ENCODE measurements at regions not wholly inside any gene's neighbourhood (a gene's known extent, or its start where the extent isn't known, plus 50 kb on each side); places are given as distances from the start of the nearest gene placed in this dataset.
A peak's percentile ranks its signal among the peaks of the same experiment; 100 is the strongest.
"Not testable (repeated sequence)": the region's sequence is repeated elsewhere in the genome, so short reads cannot be mapped to it uniquely, and the experiment has no call there.

DNA sequence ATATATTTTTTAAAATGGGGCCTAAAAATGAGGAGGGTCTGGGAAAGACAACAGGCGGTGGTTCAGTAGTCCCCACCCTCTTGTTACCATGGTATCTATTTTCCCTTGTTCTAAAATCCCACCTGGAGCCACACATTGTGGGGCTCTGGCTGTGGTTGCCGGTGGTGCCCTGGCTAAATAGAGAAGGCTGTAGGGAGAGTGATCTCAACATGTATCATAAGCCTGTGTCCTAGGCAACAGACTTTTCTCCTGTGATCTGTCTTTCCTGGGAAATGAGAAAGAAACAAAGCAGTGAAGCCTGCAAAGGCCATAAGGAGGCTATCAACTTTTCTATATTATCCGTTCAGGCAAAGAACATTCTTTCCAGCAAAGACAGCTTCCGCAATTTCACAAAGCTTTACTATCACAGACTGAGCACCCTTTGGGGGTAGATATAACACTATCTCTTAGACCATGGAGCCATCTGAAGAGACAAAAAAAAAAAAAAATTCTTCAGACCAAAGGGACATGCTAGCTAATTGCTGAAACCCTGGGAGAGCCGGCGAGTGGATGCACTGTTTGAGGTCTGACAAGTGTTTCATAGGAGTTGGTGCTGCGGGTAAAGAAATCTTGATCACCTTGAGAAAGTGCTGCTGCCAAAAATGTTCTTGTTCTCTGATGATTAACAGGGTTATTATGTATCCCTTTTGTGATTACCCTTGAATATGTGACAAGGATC lies 879.2 kb upstream of the DDX18 start:
- peak; percentile 7 for DNase-seq

DNA sequence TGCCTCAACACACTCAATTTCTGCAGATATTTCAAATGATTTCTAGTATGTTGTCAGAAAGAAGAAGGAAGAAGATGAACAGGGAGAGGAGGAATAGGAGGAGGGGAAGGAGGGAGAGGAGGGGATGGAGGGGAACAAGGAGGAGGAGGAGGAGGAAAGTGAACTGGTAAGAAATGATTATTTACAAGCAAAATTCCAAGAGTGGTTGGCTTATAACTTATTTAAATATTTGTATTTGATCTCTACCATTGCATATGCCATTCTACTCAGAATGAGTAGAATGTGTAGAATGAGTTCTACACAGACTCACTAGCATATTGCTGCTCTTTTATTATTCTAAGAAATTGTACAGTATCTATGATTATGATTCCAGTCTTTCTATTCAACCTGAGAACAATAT lies 866.2 kb upstream of the DDX18 start:
- DNase-seq = no peak

DNA sequence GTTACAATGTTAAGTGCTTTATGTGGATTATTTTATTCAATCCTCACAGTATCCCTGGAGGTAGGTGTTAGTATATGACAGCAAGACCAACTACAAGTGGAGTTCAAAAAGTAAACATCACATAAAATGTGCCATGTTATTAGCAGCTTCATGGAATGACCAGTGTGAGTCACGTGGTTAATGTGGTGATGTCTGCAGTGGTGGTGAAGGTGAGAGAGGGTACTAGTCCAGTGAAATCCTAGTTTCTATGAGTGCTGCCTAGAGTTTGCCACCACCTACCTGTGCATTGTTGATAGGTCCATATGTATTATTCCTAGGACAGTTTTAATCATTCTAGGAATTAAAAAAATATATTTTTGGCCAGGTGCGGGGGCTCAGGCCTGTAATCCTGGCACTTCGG lies 865.2 kb upstream of the DDX18 start:
- DNase-seq = no peak

DNA sequence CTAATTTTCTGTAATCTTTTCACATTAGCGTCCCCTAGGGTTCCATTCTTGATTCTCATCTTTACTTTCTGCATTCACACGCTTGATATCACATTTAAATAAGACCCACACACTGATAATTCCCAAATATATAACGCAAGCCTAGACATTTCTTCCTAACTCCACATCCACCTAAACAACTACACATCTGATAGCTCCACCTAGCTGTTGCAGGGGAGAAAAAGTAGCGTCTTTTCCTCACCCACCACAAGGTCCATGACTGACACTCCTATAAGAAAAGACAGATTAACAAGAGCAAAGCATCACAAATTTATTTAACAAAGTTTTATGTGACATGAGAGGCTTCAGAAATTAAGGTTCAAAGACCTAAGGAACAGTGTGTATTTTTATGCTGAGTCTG lies 862.2 kb upstream of the DDX18 start:
- no peak for DNase-seq

DNA sequence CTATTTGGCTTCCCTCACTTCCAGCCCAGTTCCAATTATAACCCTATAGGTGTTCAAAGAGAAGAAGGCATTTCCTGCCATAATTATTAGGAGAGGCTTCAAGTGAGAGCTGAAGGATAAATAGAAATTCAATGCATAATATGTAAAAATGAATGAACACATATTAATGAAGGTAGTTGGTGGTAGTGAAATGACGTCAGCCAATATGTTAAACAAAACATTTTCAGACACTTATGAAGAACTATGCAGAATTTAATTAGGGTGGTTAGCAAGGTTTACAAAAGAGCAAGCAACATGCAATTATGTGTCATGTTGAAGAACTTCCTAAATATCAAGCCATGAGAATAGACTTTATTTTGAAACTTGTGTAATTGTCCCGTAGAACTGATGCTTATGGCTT lies 858.8 kb upstream of the DDX18 start:
- DNase-seq = no peak

DNA sequence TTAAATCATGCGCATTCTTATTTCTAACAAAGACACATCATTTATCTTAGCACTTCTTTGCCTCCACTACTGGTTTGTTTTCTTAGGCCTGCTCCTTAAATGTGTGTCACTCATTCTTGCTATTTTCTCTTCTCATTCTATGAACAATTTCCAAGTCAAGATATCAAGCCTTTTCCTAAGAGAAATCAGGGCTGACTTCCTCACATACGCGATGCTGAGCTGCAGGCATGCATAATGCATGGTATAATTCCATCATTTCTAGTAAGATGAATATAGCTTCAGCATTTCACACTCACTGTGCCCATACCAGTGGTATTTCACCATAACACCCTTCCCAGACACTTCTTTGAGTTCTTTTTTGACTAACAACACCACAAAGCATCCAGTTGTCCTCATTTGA lies 838.9 kb upstream of the DDX18 start:
- DNase-seq = no peak

DNA sequence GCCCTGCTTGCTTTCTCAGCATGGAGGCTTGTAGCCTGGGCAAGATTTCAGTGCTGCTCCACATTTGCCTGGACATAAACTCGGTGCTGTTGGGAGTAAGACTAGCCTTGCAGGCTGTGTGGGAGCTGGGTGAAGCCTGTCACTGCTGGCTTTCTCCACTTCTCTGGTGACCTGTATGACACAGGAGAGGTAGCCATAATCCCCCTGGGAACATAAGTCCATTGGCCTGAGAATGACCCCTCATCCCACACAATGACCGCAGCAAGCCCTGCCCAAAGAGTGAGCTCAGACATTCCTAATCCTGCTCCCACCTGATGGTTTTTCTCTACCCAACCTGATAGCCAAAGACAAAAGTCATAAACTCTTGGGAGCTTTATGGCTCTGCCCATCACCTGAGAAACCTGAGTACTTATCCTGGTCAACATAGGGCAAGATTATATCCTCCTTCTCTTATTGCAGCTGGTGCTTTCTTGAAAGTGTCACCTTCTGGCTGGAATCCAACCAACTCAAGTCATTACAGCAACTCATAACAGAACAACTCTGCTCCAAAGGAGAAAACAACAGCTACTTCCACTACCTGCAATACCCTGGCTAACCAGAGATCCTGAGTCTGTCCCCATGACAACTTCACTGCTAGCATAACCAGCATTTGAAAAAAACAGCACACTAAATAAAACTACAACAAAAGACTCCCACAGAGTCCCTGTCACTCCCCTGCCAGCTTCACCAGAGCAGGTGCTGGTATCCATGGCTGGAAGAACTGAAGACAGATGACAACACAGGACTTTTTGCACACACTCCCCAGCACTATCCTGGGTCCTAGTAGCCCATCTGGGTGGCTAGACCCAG lies 834.4 kb upstream of the DDX18 start:
- no peak for DNase-seq

DNA sequence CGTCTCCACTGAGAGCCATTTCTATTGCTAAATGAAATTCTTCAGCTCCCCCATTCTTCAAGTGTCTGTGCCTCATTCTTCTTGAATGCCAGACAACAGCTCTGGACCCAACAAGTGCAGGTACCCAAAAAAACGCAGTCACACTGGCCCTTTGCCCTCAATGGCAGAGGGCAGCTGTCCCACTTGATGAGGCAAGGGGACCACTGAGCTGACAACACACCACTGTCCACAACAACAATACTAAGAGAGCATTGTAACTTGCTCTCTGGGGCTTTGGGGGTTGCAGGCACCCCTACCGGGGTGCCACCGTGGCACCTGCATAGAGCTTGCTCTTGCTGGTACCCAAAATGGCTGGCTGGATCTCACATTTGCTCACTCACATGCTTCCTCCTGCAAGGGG lies 827.0 kb upstream of the DDX18 start:
- no peak for DNase-seq

DNA sequence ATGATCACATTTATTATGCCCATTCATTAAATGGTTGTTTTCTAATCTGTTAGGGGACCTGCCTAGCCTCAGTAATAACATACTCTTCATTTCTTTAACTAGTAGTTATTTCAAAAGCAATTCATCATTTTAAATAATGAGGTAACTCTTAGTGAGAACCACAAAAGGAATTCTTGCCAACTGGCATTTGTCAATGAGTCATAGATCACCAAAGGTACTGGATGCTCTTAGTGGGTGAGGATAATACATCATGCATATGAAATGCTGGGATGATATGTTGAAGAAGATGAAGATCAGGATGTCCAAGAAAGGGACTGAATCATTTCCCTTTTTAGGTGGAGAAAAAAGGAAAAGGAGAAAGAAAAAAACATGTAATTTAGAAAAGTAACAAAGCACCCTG lies 826.2 kb upstream of the DDX18 start:
- no peak for DNase-seq

DNA sequence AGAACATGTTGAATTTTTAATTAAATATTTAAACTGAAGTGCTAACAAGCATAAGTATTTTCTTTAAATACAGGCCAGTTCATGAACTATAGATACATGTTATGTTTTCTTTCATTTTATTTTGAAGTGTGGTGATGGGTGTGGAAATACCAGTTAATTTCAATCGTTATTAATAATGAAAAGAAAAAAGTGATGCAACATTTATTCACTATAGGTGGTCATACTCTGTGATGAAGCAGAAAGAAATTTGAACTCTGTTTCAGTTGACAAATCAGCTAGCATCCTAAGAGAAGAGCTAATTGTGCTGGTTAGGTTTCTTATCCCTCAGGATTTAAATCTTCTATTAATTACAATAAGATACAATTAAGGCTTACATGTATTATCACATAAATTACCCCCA lies 795.1 kb upstream of the DDX18 start:
- no peak for DNase-seq

DNA sequence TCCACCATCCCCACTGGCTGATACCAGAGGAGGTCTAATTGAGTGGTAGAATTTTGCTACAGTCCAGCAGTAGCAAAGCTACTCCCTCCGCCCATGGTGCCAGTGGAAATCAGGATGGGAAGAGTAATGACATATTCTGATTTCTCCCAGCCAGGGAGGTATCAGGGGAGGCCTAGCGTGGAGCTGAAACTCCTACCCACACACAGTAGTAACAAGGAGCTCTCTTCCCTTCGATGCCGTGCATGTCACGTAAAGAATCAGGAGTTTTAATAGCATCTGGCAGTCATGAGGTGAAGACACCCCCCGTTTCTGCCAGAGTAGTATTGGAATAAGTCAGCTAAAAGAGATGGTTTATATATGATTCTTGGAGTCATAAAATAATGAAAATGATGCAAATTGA lies 786.8 kb upstream of the DDX18 start:
- no peak for DNase-seq

DNA sequence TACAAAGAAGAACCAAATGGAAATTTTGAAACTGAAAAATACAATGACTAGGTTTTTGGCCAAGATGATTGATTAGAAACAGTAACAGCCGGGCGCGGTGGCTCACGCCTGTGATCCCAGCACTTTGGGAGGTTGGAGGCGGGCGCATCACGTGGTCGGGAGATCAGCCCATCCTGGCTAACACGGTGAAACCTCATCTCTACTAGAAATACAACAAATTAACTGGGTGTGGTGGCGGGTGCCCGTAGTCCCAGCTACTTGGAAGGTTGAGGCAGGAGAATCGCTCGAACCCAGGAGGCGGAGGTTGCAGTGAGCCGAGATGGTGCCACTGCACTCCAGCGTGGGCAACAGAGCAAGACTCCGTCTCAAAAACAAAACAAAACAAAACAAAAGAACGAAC lies 785.8 kb upstream of the DDX18 start:
- not testable (repeated sequence) for DNase-seq

DNA sequence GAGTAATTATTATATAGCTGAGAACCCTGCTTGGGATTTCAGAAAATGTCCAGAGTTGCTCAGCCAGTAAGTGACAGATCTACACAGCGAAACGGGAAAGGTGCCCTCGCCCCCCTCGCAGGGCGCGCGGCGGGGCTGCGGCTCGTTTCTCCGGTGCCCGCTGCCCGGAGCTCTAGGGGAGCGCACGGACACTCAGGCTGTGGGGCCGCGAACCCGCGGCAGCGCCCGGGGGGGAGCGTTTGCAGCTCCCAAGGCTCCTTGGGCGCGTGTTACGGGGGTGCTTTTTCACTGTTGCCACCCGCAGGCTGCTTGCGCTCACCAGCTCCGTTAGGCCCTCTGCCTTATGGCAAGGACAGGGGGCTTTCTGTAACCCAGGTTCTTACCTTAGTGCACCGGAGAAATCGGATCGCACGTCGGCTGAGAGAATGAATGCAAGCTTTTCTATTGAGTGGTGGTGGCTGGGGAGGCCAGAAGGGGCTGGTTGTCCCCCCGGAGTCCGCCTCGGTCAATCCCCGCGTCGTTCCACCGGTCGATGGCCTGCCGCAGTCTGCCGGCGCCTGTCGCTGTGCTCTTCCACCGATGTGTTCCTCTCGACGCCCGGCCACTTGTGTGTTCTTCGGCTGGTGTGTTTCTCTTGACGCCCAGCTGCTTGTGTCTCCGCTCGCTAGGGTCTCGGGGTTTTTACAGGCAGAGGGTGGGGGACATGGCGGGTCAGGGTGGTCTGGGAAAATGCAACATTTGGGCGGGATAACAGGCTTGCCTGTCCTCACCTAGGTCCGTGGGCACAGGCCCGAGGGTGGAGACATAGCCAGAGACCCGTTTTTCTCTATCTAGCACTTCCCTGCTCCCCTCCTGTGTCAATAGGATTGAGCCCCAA lies 758.8 kb upstream of the DDX18 start:
- no peak for DNase-seq

DNA sequence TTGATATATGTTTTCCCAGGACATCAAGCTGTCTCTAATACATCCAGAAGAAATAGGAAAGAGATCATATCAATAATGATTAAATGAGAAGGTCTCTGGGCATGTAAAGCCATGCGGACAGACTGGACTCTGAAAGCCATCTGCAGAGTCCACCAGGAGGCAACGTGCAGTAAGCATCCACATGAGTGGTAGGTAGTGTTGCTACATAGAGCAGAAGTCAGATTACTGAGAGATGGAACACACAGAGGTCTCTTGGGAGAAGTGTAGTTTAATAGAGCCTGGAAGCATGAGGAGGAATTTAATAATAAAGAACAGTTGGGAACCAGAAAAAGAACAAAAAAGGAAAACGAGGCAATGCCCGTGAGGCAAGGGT lies 758.1 kb upstream of the DDX18 start:
- peak; percentile 4 for DNase-seq

DNA sequence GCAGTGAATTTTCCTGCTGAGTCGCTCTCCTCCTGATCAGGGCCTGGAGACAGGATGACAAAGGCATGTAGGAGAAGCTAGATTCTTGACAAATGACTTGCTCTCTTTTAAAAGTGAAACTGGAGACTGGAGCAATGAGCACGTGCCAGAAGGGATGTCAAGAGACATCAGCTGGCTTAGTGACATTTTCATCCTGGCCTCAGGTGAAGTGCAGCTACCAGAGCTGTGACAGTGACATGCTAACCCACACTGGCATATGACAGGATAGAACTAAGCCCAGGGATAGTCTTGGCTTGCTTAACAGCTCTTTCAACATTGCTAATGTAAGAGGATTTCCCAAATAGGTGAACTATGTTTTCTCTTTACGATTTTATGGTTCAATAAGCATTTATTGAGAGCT lies 757.5 kb upstream of the DDX18 start:
- DNase-seq = peak; percentile 2

DNA sequence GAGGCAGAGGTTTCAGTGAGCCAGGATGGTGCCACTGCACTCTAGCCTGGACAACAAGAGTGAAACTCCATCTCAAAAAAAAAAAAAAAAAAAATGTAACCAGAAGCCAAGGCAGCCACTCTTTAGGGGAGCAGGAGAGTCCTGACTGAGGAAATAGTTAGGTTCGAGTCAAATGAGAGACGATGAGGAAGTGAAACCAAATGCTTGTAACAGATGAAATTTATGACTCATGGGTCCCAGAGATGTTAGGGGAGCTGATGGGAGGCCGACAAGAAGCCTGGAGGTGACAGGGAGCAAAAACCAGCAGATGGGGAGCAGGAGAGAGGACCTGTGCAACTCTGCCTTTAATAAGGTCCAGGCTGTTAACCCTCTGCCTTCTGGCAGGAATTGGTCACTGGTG lies 756.1 kb upstream of the DDX18 start:
- DNase-seq = no peak

DNA sequence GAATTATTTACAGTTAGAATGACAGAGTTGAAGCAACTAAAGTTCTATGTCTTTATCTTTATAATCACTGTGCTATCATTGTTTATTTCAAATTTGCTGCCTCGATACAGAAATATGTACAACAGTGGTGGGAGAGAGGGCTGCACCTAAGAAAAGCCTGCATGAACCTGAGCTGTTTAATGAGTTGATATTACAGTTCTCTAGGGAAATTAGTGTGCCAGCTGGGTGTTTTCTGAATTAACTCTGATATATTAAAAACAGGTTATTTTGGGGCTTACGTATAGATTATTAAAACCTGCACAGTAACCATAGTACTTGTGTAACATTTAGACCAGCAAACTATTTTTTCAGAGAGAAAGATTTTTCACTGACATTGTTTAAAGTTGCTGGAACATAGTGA lies 750.5 kb upstream of the DDX18 start:
- no peak for DNase-seq

DNA sequence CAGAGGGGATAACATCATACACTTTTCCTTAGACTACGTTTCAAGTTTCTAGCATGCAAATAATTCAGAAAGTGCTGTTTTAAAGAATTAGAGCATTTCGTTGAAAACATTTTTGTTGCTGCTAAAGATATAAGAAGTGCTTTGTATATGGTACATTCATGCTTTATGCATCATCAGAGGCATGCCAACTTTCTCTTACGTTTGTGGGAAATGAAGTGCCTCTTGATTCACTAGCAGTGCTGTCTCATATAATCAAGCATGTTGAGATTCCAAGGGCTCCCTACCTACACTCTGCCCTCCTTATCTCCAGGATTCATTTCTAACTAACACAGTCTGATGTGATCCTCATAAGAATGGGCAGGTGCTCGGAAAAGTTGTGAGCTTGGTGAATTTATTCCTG lies 748.6 kb upstream of the DDX18 start:
- DNase-seq = no peak

DNA sequence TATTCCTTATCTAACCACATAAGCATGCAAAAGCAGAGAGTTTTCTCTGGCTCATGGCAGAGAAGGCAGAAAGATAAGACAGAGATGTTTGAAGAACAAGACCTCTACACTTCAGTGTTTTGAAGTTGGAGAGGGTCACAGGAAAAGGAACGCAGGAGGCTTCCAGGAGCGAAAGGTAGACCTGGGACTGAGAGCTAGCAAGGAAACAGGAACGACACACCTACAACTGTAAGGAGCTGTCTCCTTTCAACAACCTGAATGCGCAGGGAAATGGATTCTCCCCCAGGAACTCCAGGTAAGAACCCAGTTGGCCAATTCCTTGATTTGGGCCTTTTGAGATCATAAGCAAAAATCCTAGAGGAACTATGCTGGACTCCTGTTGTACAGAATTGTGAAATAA lies 746.6 kb upstream of the DDX18 start:
- DNase-seq = no peak

DNA sequence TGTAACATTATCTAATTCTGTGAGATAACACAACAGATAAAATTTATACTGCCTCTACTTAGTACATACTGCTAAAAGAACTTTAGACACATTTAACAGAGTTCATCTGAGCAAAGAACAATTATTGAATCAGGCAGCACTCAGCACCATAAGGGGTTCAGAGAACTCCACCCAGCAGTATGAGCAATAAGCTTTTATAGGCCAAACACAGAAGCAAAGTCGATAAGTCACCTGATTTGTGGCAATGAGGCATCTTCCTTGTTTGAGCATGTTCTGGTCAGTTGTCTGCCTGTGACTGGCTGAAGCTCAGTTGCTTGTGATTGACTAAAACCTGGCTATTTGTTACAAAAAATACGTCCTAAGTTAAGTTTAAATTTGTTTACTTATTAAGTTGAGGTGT lies 746.1 kb upstream of the DDX18 start:
- no peak for DNase-seq

DNA sequence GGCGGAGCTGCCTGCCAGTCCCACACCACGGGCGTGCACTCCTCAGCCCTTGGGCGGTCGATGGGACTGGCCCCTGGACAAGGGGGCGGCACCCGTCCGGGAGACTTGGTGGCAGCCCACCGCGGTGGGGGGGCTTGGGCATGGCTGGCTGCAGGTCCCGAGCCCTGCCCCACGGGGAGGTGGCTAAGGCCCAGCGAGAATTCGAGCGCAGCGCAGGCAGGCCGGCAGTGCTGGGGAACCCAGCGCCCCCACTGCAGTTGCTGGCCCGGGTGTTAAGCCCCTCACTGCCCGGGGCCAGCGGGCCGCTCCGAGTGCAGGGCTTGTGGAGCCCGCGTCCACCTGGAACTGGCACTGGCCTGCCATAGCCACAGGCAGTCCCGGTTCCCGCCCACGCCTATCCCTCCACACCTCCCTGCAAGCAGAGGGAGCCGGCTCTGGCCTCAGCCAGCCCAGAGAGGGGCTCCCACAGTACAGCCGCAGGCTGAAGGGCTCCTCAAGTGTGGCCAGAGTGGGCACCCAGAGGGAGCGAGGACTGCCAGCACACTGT lies 742.9 kb upstream of the DDX18 start:
- no peak for DNase-seq

DNA sequence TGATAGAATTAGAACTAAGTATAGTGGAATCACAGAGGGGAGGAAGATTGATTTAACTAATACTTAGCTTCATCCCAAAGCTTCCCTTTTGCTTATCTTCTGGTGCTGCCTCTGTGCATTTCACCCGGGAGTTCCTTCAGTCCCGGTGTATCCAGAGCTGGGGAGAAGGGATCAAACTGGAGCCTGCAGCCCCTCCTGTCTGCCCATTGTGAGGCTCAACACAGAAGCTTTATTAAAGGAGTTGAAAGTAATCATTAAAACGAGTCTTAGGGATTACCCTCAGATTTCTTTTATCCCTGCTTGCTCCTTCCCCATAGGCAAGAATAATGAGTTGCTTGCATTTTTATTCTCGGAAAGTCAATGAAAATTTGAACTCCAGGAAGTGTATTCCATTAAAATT lies 739.7 kb upstream of the DDX18 start:
- DNase-seq = peak; percentile 7

DNA sequence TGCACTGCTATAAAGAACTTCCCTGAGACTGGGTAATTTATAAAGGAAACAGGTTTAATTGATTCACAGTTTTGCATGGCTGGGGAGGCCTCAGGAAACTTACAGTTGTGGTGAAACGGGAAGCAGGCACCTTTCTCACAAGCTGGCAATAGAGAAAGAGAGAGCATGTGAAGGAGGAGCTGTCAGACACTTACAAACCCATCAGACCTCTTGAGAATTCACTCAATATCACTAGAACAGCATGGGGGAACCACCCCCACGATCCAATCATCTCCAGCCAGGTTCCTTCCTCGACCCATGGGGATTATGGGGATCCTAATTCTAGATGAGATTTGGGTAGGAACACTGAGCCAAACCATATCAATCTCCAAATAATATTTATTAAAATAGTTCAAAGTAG lies 729.2 kb upstream of the DDX18 start:
- no peak for DNase-seq

Data from retina (tissue), 1 donor.